Cardiac fibroblast (primary cell): ENCODE measurements at regions not wholly inside any gene's neighbourhood (a gene's known extent, or its start where the extent isn't known, plus 50 kb on each side); places are given as distances from the start of the nearest gene placed in this dataset.

ENCODE experiments used
- DNase-seq, 2 donors: peaks; one replicate each; pipeline versions ENCODE4 v3.0.0 to v3.0.0-alpha.2; 2010; ENCODE audit warnings: low read depth in 2 of 2
- H3K4me3 ChIP-seq, 2 donors: replicated peaks in 1 of 2; 1 replicate in 1 of 2; 2 replicates in 1 of 2; pipeline ENCODE4 v1.5.1; 2011; ENCODE audit warnings: low read depth in 2 of 2, low read length in 2 of 2, mild to moderate bottlenecking in 2 of 2, moderate library complexity in 1 of 2
- TF ChIP-seq, protein P1 (sequence below): IDR thresholded peaks from one replicate; pipeline ENCODE4 v1.5.1; 2011; ENCODE audit warnings: low read depth, mild to moderate bottlenecking, low read length, inconsistent platforms

DNA sequence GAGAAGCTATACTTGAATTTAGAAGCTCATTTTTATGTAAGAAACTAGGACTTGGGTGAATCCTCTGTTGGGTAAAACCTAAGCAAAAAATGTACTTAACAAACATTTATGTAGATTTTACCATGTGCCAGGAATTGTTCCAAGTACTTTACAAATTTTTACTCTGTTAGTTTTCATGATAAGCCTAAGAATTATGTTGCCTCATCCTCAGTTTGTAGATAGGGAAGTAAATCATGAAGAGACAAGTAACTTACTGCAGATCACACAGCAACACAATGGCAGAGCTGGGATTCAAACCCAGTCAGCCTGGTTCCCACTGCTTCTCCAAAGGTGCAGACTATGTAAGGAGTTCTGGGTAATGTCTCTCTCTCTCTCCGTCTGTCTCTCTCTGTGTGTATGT is 169.9 kb downstream of the DIPK2A start:
- peak in 1 of 2 donors; percentile 4 for DNase-seq
- TF ChIP-seq, protein P1, sequence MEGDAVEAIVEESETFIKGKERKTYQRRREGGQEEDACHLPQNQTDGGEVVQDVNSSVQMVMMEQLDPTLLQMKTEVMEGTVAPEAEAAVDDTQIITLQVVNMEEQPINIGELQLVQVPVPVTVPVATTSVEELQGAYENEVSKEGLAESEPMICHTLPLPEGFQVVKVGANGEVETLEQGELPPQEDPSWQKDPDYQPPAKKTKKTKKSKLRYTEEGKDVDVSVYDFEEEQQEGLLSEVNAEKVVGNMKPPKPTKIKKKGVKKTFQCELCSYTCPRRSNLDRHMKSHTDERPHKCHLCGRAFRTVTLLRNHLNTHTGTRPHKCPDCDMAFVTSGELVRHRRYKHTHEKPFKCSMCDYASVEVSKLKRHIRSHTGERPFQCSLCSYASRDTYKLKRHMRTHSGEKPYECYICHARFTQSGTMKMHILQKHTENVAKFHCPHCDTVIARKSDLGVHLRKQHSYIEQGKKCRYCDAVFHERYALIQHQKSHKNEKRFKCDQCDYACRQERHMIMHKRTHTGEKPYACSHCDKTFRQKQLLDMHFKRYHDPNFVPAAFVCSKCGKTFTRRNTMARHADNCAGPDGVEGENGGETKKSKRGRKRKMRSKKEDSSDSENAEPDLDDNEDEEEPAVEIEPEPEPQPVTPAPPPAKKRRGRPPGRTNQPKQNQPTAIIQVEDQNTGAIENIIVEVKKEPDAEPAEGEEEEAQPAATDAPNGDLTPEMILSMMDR, result no peak
- no peak overlapping the region for H3K4me3 ChIP-seq

DNA sequence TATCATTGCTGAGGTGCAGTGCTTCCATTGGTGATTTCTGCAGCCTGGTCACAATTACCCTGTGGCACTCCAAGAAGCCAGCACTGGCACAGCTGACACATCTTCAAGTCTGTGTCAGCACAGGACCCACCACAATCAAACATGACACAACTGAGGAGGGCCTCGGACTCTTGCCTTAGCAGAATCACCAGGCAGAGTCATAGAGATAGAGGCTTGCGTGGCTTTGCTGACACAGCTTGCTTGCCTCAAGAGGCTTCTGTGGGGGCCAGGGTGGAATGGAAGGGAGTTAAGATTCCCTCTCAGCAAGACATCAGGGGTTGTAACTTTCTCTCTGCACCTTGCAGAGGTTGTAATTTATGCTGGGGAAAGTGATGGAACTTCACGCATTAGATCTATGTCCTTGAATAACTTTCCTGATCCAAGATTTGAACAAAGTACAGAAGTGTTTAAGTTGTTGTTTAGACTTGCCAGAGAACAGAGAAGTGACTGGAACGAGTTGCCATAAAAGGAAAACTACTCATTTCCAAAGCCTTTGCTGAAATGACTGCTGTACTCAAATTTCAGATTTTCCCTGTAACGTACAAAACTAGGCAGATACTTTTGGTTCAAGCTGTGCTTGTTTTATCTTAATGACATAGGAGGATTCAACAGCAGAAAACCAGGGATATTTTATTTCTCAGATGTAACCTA is 170.7 kb downstream of the DIPK2A start:
- peak; percentile 34 to 66 for DNase-seq
- TF ChIP-seq, protein P1, result no peak

DNA sequence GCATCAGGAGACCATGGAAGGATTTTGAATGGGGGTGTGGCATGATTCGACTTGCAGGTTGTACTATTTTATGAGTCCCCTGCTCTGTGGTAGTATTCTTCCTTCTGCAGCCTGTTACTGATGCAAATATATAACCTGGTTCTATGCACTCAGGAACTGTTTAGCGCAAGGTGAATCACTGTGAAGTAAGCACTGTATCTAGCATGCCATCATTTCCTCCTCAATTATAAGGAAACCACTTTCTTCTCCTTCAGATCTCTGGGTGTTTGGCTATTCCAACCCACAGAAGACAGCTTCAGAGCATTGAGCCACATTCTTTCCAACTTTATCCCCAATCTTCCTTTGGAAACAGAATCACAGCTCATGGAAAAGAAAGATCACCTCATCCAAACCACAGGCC is 176.7 kb downstream of the DIPK2A start:
- TF ChIP-seq, protein P1, result no peak
- no peak overlapping the region for H3K4me3 ChIP-seq
- DNase-seq, result no peak

More for the DNA sequence above, 170.7 kb downstream of the DIPK2A start:
- no peak overlapping the region for H3K4me3 ChIP-seq

DNA sequence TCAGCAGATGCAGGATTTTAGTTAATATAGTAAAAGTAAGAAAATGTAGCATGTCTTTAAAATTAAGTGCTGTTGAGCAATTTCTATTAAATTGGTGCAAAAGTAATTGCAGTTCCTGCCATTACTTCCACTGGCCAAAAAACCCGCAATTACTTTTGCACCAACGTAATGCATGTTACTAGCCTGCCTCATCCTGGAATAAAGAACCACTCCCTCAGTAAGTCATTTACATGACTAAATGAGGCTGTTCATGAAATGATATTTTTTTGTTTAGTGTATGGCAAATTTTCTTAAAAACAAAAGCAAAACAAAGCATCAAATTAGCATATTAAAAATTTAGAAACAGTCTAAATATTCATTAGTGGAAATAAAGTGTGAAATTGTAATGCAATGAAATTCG is 180.4 kb downstream of the DIPK2A start:
- no peak overlapping the region for H3K4me3 ChIP-seq
- no peak for DNase-seq
- TF ChIP-seq, protein P1, result no peak

DNA sequence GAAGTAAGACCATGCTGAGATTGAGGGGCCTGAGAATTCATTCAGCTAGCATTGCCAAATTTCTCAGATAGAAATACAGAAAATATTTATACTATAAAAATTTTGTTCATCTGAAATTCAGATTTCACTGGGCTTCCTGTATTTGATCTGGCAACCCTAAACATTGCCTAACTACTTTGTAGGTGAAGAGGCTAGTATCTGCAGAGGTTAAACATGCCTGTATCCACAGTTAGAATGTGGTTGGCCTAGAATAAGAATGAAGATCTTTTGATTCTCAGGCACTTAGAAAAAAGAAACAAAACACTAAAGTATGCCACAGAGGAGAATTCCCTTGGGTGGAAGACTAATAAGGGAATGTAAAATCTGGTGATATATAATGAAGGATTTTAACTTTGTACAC is 189.0 kb downstream of the DIPK2A start:
- peak in 1 of 2 donors; percentile 18 for DNase-seq
- no peak overlapping the region for H3K4me3 ChIP-seq
- TF ChIP-seq, protein P1, result no peak

DNA sequence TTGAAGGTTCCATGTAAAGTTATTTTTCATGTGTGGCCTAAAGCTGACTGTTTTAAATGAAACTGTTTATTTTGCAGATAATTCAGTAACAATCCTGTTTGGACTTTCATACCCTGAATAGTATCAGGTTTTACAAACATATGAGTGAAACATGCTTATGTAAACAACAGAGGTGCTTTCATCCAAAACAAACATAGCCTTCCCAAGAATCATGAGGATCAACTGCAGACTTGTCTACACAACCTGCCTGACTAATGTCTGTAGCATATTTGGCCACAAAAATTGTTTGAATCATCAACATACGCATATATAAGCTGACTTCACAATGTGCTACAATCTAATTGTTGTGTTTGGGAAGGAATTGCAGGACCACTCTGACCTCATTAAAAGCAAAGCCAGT is 190.4 kb downstream of the DIPK2A start:
- peak; percentile 32 to 95 for DNase-seq
- H3K4me3 ChIP-seq, result no peak overlapping the region
- TF ChIP-seq, protein P1, result no peak

DNA sequence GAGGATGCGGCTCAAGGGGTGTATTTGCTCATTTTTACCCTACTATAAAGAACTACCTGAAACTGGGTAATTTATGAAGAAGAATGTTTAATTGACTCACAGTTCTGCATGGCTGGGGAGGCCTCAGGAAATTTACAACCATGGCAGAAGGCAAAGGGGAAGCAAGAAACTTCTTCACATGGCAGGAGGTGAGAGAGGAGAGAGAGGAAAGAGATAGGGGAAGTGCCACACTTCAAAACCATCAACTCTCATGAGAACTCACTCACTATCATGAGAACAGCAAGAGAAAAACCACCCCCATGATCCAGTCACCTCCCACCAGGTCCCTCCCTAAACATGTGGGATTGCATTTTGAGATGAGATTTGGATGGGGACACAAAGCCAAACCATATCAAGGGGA is 192.7 kb downstream of the DIPK2A start:
- no peak for DNase-seq
- TF ChIP-seq, protein P1, result no peak

More for the DNA sequence above, 192.7 kb downstream of the DIPK2A start:
- no peak overlapping the region for H3K4me3 ChIP-seq
